ENCODE measurements at regions not wholly inside any gene's neighbourhood (a gene's known extent, or its start where the extent isn't known, plus 50 kb on each side); places are given as distances from the start of the nearest gene placed in this dataset.
"Not testable (repeated sequence)": the region's sequence is repeated elsewhere in the genome, so short reads cannot be mapped to it uniquely, and the experiment has no call there.

DNA sequence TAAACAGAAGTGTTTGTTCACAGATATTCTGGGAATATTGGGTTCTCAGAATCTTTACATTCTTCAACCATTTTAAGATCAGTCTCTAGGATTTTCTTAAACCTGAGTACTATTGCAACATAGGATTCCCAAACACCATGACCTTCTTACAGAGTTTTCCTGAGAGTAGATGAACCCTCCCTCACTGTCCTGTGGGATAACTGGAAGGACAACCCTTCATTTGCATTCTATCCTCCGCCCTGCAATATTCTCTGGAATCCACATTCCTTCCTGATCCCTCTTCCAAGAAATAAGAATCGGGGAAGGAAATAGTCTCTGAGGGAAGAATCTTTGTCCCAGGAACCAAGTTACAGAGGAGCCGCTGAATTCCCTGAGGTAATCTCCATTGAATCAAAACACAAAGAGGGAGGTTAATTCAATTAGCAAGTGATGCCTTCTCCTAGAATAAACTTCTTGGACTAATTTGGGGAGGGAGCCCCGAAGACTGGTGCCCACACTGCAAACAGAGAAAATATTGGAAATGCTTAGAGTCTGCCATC lies 99.8 kb upstream of the MBIP start:
- Histone ChIP-seq H3K4me1 (ENCODE audit: control insufficient read depth, insufficient read depth, low read length) (peaks cover 16% of the 10 kb centered on the region), H3K27me3 (ENCODE audit: control insufficient read depth, insufficient read depth, low read length, poor library complexity, severe bottlenecking) (peaks cover 74% of the 10 kb centered on the region), H3K27ac (ENCODE audit: insufficient read depth, low read depth, low read length, poor library complexity, severe bottlenecking) (no peak overlapping the region), H3K4me3 (ENCODE audit: insufficient read depth, low read depth, low read length) (no peak overlapping the region), H3K36me3 (ENCODE audit: control insufficient read depth, insufficient read depth, low read length) (no peaks in the 10 kb centered on the region), H3K9me3 (ENCODE audit: control insufficient read depth, low read length) (no peaks in the 10 kb centered on the region)
- WGBS, 2 experiments: 55 to 72% methylated on average over 4 of the region's 4 CpGs

DNA sequence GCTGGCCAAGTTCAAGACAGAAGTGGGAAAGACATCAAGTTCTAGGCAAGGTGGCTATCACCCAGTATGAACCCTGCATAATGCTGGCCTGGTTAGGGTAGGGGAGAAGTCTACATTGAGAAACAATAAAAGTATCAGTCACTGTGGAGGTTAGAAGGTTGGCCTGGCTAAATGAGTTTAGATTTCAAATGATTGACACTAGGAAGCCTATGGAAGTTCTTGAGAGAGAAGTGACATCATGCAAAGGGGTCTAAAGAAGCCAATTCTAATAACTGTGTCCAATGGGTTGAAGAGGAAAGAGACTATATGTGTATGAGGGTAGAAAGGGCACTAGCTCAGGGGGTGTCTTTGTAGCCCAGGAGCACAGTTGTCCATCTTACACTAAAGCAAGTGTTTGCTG lies 98.5 kb upstream of the MBIP start:
- H3K27me3 ChIP-seq (ENCODE audit: control insufficient read depth, insufficient read depth, low read length, poor library complexity, severe bottlenecking): peaks cover 62% of the 10 kb centered on the region
- H3K4me1 ChIP-seq (ENCODE audit: control insufficient read depth, insufficient read depth, low read length): peaks cover 8% of the 10 kb centered on the region
- no peaks in the 10 kb centered on the region for H3K9me3 ChIP-seq (ENCODE audit: control insufficient read depth, low read length)
- H3K36me3 ChIP-seq (ENCODE audit: control insufficient read depth, insufficient read depth, low read length): no peaks in the 10 kb centered on the region
- no peak overlapping the region for H3K27ac ChIP-seq (ENCODE audit: insufficient read depth, low read depth, low read length, poor library complexity, severe bottlenecking)
- no peak overlapping the region for H3K4me3 ChIP-seq (ENCODE audit: insufficient read depth, low read depth, low read length)

DNA sequence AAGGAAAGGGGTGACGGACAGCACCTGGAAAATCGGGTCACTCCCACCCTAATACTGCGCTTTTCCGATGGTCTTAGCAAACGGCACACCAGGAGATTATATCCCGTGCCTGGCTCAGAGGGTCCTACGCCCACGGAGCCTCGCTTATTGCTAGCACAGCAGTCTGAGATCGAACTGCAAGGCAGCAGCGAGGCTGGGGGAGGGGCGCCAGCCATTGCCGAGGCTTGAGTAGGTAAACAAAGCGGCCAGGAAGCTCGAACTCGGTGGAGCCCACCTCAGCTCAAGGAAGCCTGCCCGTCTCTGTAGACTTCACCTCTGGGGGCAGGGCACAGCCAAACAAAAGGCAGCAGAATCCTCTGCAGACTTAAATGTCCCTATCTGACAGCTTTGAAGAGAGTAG lies 91.5 kb upstream of the MBIP start:
- WGBS, 2 experiments: 90% methylated on average over 17 of the region's 17 CpGs

DNA sequence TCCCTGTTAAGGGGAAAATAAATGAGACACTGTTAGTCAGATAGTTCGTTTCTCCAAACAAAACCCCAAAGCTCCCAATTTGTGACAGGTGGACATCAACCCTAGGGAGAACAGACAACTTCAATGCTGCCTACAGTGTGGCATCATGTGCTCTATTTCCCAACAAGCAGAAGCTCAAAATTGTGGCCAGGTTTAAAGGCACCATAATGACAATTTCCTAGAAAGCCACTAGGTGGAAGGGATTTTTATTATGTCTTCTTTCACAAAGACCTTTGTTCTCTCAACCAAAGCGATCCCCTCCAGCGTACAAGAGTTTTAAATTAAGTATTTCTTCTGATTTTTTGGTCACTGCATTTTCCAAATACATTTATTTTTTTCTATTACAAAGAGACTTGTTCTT lies 88.0 kb upstream of the MBIP start:
- H3K27me3 ChIP-seq (ENCODE audit: control insufficient read depth, insufficient read depth, low read length, poor library complexity, severe bottlenecking): no peaks in the 10 kb centered on the region
- no peaks in the 10 kb centered on the region for H3K4me1 ChIP-seq (ENCODE audit: control insufficient read depth, insufficient read depth, low read length)
- WGBS, 2 experiments: 50 to 86% methylated on average over 1 to 3 of the region's 3 CpGs
- H3K36me3 ChIP-seq (ENCODE audit: control insufficient read depth, insufficient read depth, low read length): no peaks in the 10 kb centered on the region
- no peak overlapping the region for H3K27ac ChIP-seq (ENCODE audit: insufficient read depth, low read depth, low read length, poor library complexity, severe bottlenecking)
- H3K4me3 ChIP-seq (ENCODE audit: insufficient read depth, low read depth, low read length): no peak overlapping the region
- no peaks in the 10 kb centered on the region for H3K9me3 ChIP-seq (ENCODE audit: control insufficient read depth, low read length)

More for the DNA sequence above, 91.5 kb upstream of the MBIP start:
- not testable (repeated sequence) for H3K4me1 ChIP-seq (ENCODE audit: control insufficient read depth, insufficient read depth, low read length); H3K27ac ChIP-seq (ENCODE audit: insufficient read depth, low read depth, low read length, poor library complexity, severe bottlenecking); H3K4me3 ChIP-seq (ENCODE audit: insufficient read depth, low read depth, low read length); H3K9me3 ChIP-seq (ENCODE audit: control insufficient read depth, low read length); H3K27me3 ChIP-seq (ENCODE audit: control insufficient read depth, insufficient read depth, low read length, poor library complexity, severe bottlenecking); H3K36me3 ChIP-seq (ENCODE audit: control insufficient read depth, insufficient read depth, low read length)

DNA sequence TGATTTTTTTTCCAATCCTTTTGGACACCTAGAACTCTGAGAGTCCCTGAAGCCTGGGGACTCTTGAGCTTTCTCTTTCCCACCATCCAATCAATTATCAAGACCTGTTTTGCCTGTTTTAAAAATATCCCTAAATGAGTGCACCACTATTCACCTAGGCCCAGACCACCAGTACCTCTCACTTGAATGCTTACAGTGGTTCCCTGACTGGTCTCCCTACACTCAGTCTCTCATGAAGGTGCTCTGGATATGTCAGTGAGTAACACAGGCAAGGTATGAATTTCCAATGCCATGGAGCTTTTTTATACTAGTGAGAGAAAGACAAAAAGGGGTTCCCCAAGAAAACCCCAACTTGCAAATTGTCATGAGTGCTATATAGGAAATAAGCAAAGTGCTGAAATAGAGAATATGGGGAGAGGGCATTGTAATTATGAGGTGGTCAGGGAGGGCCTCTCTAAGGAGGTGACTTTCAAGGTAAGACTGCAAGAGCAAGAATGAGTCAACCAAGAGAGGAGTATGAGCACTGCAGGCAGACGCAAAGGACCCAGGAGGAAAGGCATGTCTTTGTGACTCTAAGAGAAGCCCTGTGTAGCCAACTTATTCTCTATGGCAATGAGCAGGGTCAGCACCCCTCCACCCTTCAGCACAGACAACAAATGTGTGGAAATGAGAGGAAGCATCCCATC lies 85.3 kb upstream of the MBIP start:
- no peaks in the 10 kb centered on the region for H3K36me3 ChIP-seq (ENCODE audit: control insufficient read depth, insufficient read depth, low read length)
- no peak overlapping the region for H3K4me3 ChIP-seq (ENCODE audit: insufficient read depth, low read depth, low read length)
- peaks cover 5% of the 10 kb centered on the region for H3K27me3 ChIP-seq (ENCODE audit: control insufficient read depth, insufficient read depth, low read length, poor library complexity, severe bottlenecking)
- H3K4me1 ChIP-seq (ENCODE audit: control insufficient read depth, insufficient read depth, low read length): no peaks in the 10 kb centered on the region
- no peaks in the 10 kb centered on the region for H3K9me3 ChIP-seq (ENCODE audit: control insufficient read depth, low read length)
- 86 to 91% methylated on average over 1 of the region's 1 CpG for WGBS, 2 experiments
- H3K27ac ChIP-seq (ENCODE audit: insufficient read depth, low read depth, low read length, poor library complexity, severe bottlenecking): no peak overlapping the region

DNA sequence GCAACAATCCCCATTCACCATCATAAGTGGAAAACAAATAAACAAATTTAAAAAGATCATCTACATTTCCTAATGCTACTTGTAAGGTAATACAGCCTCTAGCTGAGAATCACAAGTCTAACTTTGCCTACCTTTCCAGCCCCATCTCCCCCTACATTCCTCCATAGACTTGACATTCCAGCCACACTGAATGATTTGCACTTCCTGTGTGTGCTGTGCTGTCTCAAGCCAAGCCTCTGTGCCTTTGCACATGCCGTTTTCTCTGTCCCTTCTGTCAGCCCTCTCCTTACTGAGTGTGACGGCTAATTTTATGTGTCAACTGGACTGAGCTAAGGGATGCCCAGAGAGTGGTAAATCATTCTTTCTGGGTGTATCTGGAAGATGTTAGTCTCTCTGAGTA lies 82.4 kb upstream of the MBIP start:
- H3K4me1 ChIP-seq (ENCODE audit: control insufficient read depth, insufficient read depth, low read length): no peaks in the 10 kb centered on the region
- 95 to 97% methylated on average over 2 of the region's 2 CpGs for WGBS, 2 experiments
- no peaks in the 10 kb centered on the region for H3K9me3 ChIP-seq (ENCODE audit: control insufficient read depth, low read length)
- peaks cover 5% of the 10 kb centered on the region for H3K27me3 ChIP-seq (ENCODE audit: control insufficient read depth, insufficient read depth, low read length, poor library complexity, severe bottlenecking)
- H3K27ac ChIP-seq (ENCODE audit: insufficient read depth, low read depth, low read length, poor library complexity, severe bottlenecking): no peak overlapping the region
- no peak overlapping the region for H3K4me3 ChIP-seq (ENCODE audit: insufficient read depth, low read depth, low read length)
- H3K36me3 ChIP-seq (ENCODE audit: control insufficient read depth, insufficient read depth, low read length): no peaks in the 10 kb centered on the region

DNA sequence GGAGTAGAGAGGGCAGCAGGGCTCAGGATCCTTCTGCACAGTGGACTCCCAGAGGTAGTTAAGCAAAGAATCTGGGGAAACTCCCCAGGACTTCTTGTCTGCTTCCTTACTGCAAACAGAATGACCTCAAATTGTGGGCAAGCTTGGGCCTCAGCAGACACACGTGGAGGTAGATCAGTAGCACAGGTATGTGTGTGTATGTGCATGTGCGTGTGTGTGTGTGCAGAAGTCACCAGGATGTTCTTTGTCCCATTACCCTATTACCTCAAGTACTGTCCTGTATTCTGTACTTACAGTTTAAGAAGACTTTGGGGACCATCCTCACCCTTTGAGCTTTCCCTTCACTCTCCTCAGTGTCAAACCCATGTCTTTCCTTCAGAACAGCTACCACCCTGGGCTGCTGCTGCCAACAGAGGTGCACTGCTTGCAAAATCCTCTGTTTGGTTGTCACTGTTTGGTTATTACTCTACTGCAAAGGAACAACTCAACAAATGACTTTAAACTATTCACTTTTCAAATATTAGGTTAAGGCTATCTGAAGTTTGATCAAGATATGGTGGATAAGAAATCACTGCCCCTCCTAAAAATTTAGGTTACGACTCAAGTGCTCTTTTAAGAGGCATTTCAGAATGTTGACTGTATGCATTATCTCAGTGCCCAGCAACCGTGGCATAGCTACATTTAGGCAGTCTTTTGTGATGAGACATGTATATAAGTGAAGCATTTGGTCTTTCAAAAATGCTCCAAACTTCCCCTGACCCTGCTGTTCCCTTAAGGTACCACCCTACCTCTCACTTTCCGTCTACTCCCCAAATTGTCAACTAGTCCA lies 78.2 kb upstream of the MBIP start:
- H3K4me3 ChIP-seq (ENCODE audit: insufficient read depth, low read depth, low read length): no peak overlapping the region
- H3K4me1 ChIP-seq (ENCODE audit: control insufficient read depth, insufficient read depth, low read length): no peaks in the 10 kb centered on the region
- H3K36me3 ChIP-seq (ENCODE audit: control insufficient read depth, insufficient read depth, low read length): no peaks in the 10 kb centered on the region
- WGBS, 2 experiments: 82 to 91% methylated on average over 5 of the region's 5 CpGs
- H3K27me3 ChIP-seq (ENCODE audit: control insufficient read depth, insufficient read depth, low read length, poor library complexity, severe bottlenecking): peaks cover 9% of the 10 kb centered on the region
- no peak overlapping the region for H3K27ac ChIP-seq (ENCODE audit: insufficient read depth, low read depth, low read length, poor library complexity, severe bottlenecking)
- no peaks in the 10 kb centered on the region for H3K9me3 ChIP-seq (ENCODE audit: control insufficient read depth, low read length)

DNA sequence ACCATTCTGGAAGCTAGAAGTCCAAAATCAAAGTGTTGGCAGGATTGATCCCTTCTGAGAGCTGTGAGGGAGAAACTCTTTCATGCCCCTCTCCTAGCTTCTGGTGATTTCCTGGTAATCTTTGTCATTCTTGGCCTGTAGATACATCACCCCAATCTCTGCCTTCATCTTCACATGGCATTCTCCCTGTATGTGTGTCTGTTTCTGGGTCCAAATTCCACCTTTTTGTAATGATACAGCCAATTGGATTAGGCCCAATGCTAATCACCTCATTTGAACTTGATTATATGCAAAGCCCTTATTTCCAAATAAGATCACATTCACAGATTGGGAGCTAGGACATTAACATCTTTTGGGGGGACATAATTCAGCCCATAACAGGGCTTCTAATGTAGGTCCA lies 76.9 kb upstream of the MBIP start:
- H3K4me3 ChIP-seq (ENCODE audit: insufficient read depth, low read depth, low read length): no peak overlapping the region
- no peaks in the 10 kb centered on the region for H3K4me1 ChIP-seq (ENCODE audit: control insufficient read depth, insufficient read depth, low read length)
- H3K9me3 ChIP-seq (ENCODE audit: control insufficient read depth, low read length): no peaks in the 10 kb centered on the region
- peaks cover 4% of the 10 kb centered on the region for H3K27me3 ChIP-seq (ENCODE audit: control insufficient read depth, insufficient read depth, low read length, poor library complexity, severe bottlenecking)
- H3K36me3 ChIP-seq (ENCODE audit: control insufficient read depth, insufficient read depth, low read length): no peaks in the 10 kb centered on the region
- no peak overlapping the region for H3K27ac ChIP-seq (ENCODE audit: insufficient read depth, low read depth, low read length, poor library complexity, severe bottlenecking)

DNA sequence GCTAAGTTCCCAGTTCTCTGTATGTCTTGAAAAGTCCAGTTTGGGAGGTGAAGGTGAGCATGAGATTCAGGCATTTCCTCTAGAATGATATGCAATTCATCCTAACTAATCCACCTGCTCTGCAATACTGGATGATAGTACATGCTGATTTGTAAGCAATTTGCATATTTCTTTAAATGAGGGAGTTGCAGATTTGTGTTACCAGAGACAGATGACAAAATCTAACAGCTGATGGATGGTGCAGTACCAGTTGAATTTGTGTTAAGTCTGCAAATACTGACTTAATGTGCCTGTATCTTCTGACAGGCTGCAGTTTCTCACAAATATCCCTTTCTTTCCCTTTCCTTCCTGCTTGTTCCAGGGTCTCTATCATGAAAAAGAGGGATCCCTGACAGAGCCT lies 76.4 kb upstream of the MBIP start:
- no peaks in the 10 kb centered on the region for H3K36me3 ChIP-seq (ENCODE audit: control insufficient read depth, insufficient read depth, low read length)

DNA sequence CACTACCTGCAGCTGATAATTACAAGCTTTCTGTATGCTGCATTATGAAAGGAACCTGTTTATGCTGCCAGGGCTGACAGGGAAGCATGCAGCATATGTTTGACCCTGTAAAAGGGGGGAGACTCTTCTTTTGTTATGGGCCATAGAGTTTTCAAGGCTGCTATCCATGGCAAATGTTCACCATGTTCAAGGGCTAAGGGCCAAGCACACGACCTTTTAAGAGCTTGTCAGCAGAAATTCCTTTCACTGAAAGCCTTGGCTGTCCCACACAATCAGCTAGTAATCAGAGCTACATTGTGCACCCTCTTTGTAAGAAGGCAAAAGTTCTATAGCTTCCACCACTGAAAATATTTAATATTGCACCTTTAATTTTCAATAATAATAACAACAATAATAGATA lies 74.2 kb upstream of the MBIP start:
- Histone ChIP-seq H3K4me3 (ENCODE audit: insufficient read depth, low read depth, low read length) (no peak overlapping the region), H3K4me1 (ENCODE audit: control insufficient read depth, insufficient read depth, low read length) (no peaks in the 10 kb centered on the region), H3K27ac (ENCODE audit: insufficient read depth, low read depth, low read length, poor library complexity, severe bottlenecking) (no peak overlapping the region), H3K9me3 (ENCODE audit: control insufficient read depth, low read length) (no peaks in the 10 kb centered on the region), H3K36me3 (ENCODE audit: control insufficient read depth, insufficient read depth, low read length) (no peaks in the 10 kb centered on the region), H3K27me3 (ENCODE audit: control insufficient read depth, insufficient read depth, low read length, poor library complexity, severe bottlenecking) (peaks cover 4% of the 10 kb centered on the region)
- WGBS, 2 experiments: 42 to 66% methylated on average over 1 of the region's 1 CpG

More for the DNA sequence above, 76.4 kb upstream of the MBIP start:
- peaks cover 4% of the 10 kb centered on the region for H3K27me3 ChIP-seq (ENCODE audit: control insufficient read depth, insufficient read depth, low read length, poor library complexity, severe bottlenecking)
- H3K9me3 ChIP-seq (ENCODE audit: control insufficient read depth, low read length): no peaks in the 10 kb centered on the region
- H3K4me3 ChIP-seq (ENCODE audit: insufficient read depth, low read depth, low read length): no peak overlapping the region
- no peak overlapping the region for H3K27ac ChIP-seq (ENCODE audit: insufficient read depth, low read depth, low read length, poor library complexity, severe bottlenecking)
- no peaks in the 10 kb centered on the region for H3K4me1 ChIP-seq (ENCODE audit: control insufficient read depth, insufficient read depth, low read length)
